AG09309 (cell line): ENCODE measurements at regions not wholly inside any gene's neighbourhood (a gene's known extent, or its start where the extent isn't known, plus 50 kb on each side); places are given as distances from the start of the nearest gene placed in this dataset.
"Not testable (repeated sequence)": the region's sequence is repeated elsewhere in the genome, so short reads cannot be mapped to it uniquely, and the experiment has no call there.

ENCODE experiments used
- DNase-seq: peaks from one replicate; pipeline ENCODE4 v3.0.0-alpha.2; 2010; ENCODE audit warnings: low read depth
- H3K4me3 ChIP-seq: 2 replicates; pipeline ENCODE4 v1.5.1; 2011; ENCODE audit warnings: mild to moderate bottlenecking, low read depth, low read length, moderate library complexity; ENCODE audit not compliant: control insufficient read depth
- TF ChIP-seq, protein P1 (sequence below): IDR thresholded peaks from 2 replicates; pipeline ENCODE4 v1.5.1; 2011; ENCODE audit warnings: mild to moderate bottlenecking, low read depth, low read length, inconsistent platforms; ENCODE audit not compliant: insufficient read depth, control insufficient read depth; ENCODE audit errors: missing control alignments

DNA sequence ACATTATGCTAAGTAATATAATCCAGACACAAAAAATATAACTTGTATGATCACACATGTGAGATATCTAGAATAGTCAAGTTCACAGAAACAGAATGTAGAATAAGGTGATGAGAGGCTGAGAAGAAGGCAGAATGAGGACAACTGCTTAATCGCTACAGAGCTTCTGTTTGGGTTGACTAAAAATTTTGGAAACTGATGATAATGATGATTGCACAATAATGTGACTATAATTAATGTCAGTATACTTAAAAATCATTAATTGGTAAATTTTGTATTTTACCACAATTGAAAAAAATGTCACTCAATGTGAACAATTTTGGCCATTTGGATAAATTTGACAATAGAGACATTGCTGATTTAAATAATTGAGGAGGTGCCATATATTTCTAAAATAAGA, 1374.4 kb upstream of the CDH8 start:
- TF ChIP-seq, protein P1, sequence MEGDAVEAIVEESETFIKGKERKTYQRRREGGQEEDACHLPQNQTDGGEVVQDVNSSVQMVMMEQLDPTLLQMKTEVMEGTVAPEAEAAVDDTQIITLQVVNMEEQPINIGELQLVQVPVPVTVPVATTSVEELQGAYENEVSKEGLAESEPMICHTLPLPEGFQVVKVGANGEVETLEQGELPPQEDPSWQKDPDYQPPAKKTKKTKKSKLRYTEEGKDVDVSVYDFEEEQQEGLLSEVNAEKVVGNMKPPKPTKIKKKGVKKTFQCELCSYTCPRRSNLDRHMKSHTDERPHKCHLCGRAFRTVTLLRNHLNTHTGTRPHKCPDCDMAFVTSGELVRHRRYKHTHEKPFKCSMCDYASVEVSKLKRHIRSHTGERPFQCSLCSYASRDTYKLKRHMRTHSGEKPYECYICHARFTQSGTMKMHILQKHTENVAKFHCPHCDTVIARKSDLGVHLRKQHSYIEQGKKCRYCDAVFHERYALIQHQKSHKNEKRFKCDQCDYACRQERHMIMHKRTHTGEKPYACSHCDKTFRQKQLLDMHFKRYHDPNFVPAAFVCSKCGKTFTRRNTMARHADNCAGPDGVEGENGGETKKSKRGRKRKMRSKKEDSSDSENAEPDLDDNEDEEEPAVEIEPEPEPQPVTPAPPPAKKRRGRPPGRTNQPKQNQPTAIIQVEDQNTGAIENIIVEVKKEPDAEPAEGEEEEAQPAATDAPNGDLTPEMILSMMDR, result no peak
- DNase-seq, result no peak
- no peak overlapping the region for H3K4me3 ChIP-seq

DNA sequence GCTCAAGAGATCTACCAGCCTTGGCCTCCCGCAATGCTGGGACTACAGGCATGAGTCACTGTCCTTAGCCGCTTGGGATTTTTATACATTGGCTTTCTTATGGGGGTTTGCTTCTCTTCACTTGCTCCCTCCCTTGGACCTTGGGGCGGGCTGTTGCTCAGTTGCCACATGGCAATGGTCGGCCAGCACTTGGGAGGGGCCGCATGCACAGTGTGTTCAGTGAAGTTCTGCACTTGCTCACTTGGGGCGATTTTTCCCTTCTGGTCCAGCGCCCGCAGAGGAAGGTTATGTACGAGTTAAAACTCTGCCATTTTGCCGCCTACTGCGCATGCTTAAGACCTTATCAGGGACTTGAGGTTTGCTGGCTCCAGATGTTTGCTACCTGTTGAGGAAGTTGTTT, 1367.6 kb upstream of the CDH8 start:
- TF ChIP-seq, protein P1, result no peak
- no peak overlapping the region for H3K4me3 ChIP-seq
- DNase-seq, result no peak

DNA sequence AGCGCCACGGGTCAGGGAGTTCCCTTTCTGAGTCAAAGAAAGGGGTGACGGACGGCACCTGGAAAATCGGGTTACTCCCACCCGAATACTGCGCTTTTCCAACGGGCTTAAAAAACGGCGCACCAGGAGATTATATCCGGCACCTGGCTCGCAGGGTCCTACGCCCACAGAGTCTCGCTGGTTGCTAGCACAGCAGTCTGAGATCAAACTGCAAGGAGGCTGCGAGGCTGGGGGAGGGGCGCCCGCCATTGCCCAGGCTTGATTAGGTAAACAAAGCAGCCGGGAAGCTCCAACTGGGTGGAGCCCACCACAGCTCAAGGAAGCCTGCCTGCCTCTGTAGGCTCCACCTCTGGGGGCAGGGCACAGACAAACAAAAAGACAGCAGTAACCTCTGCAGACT, 1352.0 kb upstream of the CDH8 start:
- H3K4me3 ChIP-seq, DNase-seq: not testable (repeated sequence)

DNA sequence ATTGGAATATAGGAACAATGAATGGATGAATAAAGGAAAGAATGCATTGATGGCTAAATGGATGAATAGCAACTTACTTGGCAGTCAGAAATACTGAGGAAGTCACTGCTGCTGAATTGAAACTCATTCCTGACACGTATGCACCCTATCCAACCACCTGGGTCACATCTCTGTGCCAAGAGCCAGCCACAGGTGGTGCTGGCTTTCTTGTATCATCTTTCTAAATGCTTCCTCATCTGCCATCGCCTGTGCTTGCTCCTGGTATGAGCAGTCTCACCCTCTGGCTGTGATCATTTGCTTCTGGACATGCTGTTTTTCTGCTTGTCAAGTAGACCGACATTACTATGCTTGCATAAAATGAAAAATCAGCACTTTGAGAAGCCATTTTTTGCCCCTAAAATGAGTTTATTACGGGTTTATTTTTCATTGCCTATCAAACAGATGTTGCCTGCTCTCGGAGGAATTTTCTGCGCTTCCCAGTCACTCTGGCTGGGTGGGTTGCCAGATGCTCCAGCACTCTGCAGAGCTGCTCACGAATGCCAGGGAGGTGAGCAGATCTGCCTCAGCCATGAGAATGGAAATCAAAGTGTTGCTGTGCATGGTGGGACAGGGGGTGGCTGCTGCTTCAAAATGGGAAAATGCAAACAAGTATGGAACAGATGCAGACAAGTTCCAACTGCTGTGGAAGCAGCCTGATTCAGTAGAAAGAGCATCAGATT, 1349.6 kb upstream of the CDH8 start:
- no peak overlapping the region for H3K4me3 ChIP-seq
- DNase-seq, result no peak
- TF ChIP-seq, protein P1, result no peak

DNA sequence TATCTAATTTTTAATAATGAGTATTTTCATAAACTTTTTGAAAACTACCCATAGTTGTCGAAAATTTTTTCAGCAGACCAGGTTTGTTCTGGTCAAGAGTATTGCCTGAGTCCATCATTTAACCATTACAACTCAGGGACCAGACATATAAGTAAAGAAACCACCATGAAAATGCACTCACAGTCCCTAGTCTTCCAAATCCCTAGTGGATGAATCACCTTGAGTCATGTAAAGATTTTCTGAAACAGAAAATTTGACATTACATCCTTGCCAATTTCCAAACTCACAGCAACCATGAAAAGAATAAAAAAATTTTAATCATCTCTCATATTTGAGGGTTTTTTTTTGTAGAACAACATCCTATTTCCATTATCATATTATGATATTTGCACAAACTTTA, 1337.5 kb upstream of the CDH8 start:
- H3K4me3 ChIP-seq, result no peak overlapping the region
- DNase-seq, result no peak
- TF ChIP-seq, protein P1, result no peak

DNA sequence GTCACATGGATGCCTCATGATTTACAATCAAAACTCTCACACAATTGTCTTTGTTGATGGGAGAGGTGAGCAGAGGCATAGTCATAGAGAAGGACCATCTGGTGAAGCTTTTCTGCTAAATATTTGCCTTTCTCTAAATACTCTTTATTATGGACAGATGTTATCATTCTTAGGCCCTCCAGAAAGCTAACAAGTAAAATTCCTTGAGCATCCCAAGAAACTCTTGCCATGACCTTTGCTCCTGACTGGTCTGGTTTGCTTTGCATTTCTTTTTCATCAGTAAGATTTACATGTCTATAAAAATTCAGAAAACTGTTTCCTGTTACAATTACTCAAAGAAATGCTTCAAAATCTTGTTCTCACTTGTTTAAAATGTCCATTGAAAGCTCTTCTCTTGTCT, 1336.6 kb upstream of the CDH8 start:
- TF ChIP-seq, protein P1, result no peak
- DNase-seq, result no peak
- H3K4me3 ChIP-seq, result no peak overlapping the region

DNA sequence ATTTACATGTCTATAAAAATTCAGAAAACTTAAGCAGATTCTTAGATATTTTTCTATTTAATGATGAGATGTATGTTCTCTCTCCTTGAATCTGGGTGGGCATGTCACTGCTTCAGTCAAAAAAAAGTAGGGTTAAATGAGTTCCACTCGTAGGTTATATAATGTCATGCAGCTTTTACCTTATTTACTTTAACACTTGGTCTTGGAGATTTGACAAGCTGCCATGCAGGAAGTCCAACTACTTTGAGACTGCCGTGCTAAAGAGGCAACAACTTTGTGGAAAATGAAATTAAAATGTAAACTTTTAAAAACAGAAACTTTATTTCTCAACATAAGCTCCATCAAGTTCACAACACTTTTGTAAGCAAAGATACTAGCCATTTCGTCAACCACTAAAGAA, 1336.0 kb upstream of the CDH8 start:
- no peak overlapping the region for H3K4me3 ChIP-seq
- TF ChIP-seq, protein P1, result no peak
- DNase-seq, result no peak
